ENCODE measurements at regions not wholly inside any gene's neighbourhood (a gene's known extent, or its start where the extent isn't known, plus 50 kb on each side); places are given as distances from the start of the nearest gene placed in this dataset.
A peak's percentile ranks its signal among the peaks of the same experiment; 100 is the strongest.
"Not testable (repeated sequence)": the region's sequence is repeated elsewhere in the genome, so short reads cannot be mapped to it uniquely, and the experiment has no call there.

DNA sequence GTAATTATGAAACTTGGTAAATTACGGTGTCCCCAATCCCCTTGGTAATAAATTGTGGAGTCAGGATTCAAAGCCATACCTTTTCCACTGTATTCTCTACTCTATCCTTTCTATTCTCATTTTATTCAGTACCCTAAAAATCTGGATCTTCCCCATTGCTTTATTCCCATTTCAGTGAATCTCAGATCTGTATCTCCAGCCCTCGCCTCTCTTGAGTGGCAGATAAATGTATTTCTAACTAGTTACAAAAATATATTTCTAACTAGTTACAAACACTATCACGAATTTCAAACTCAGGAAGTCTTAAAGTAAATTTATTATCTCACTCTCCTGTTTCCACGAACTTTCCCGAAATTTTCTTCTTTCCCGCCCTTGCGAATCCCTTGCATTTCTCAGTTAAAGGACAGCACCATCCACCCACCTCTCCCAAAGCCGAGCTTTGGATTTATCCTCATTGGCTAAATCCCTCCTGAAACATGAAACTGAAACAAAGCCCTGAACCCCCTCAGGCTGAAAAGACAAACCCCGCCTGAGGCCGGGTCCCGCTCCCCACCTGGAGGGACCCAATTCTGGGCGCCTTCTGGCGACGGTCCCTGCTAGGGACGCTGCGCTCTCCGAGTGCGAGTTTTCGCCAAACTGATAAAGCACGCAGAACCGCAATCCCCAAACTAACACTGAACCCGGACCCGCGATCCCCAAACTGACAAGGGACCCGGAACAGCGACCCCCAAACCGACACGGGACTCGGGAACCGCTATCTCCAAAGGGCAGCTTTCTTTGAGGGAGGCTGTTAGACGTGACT is 164.3 kb upstream of the PABPC3 start:
- DNase-seq (ENCODE audit: extremely low read depth, low read depth): no peak
- TF ChIP-seq, protein P1, sequence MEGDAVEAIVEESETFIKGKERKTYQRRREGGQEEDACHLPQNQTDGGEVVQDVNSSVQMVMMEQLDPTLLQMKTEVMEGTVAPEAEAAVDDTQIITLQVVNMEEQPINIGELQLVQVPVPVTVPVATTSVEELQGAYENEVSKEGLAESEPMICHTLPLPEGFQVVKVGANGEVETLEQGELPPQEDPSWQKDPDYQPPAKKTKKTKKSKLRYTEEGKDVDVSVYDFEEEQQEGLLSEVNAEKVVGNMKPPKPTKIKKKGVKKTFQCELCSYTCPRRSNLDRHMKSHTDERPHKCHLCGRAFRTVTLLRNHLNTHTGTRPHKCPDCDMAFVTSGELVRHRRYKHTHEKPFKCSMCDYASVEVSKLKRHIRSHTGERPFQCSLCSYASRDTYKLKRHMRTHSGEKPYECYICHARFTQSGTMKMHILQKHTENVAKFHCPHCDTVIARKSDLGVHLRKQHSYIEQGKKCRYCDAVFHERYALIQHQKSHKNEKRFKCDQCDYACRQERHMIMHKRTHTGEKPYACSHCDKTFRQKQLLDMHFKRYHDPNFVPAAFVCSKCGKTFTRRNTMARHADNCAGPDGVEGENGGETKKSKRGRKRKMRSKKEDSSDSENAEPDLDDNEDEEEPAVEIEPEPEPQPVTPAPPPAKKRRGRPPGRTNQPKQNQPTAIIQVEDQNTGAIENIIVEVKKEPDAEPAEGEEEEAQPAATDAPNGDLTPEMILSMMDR (IDR thresholded peaks at IDR 0.05; ENCODE audit: low read depth, low read length, missing control alignments): no peak
- no peak overlapping the region for H3K4me3 ChIP-seq (replicated peaks; ENCODE audit: low read depth, low read length)

DNA sequence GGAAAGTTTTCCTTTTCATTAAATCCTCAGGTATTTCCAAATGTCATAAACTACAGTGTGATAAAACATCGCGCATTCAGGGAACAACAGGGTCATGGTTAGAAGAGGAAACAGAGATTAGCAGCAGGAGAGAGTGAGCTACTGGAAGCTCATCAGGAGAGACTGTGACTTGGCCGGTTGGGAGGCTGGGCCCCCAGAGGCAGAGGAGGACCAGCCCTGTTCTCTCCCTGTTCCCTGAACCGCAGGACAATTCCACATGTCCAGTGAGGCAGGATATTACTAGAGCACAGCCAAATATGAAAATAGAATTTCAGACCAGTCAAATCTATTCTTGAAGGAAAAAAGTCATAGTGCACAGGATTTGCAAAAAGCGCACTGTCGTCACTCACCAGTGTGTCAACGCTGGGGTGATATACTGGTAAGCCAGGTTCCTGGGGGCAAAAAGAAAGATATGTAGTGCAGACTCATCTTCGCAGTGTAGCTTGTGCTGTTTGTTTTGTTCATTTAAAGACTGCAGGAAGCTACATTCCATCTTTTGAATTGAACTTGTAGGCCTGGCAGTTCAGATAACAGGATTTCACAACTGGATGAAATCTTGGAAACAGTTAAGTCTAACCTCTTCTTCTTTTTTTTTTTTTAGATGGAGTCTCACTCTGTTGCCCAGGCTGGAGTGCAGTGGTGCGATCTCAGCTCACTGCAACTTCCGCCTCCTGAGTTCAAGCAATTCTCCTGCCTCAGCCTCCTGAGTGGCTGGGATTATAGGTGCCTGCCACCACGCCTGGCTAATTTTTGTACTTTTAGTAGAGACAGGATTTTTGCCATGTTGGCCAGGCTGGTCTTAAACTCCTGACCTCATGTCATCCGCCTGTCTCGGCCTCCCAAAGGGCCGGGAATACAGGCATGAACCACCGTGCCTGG is 162.6 kb upstream of the PABPC3 start:
- not testable (repeated sequence) for DNase-seq (ENCODE audit: extremely low read depth, low read depth)

DNA sequence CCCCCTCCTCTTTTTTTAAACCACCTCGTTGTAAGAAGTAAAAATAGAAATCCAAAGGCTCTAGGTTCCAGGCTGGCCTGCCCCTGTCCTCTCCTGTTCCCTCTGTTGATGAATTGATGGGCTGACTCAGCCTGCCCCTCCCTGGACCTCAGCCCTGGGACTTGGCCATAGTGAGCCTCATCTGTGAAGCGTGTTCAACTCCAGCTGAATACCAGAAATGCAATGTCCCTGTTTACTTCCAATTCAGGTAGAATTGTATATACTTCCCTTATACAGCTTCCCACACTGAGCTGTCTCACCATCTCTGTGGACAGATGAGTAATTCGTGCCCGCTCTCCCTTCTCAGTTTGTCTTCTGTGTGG is 161.9 kb upstream of the PABPC3 start:
- H3K4me3 ChIP-seq (replicated peaks; ENCODE audit: low read depth, low read length); DNase-seq (ENCODE audit: extremely low read depth, low read depth): not testable (repeated sequence)

More for the DNA sequence above, 162.6 kb upstream of the PABPC3 start:
- not testable (repeated sequence) for H3K4me3 ChIP-seq (replicated peaks; ENCODE audit: low read depth, low read length)

DNA sequence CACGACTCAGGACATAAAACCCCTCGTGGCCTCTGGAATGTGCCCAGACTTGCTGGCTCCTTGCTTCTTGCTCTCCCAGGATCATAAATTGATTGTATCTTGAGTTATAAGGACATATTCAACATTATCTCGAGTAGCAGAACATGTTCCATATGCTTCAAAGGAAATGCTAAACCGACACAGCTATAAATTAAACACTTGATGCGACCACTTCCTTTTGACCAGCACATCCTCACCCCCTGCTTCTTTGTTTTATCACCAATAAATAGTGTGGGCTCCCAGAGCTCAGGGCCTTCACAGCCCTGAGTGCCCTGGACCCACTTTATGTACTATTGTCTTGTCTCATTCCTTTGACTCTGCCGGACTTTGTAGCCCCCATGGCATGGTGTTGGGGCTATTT is 157.0 kb upstream of the PABPC3 start:
- TF ChIP-seq, protein P1 (IDR thresholded peaks at IDR 0.05; ENCODE audit: low read depth, low read length, missing control alignments): no peak
- H3K4me3 ChIP-seq (replicated peaks; ENCODE audit: low read depth, low read length): no peak overlapping the region
- DNase-seq (ENCODE audit: extremely low read depth, low read depth): no peak

DNA sequence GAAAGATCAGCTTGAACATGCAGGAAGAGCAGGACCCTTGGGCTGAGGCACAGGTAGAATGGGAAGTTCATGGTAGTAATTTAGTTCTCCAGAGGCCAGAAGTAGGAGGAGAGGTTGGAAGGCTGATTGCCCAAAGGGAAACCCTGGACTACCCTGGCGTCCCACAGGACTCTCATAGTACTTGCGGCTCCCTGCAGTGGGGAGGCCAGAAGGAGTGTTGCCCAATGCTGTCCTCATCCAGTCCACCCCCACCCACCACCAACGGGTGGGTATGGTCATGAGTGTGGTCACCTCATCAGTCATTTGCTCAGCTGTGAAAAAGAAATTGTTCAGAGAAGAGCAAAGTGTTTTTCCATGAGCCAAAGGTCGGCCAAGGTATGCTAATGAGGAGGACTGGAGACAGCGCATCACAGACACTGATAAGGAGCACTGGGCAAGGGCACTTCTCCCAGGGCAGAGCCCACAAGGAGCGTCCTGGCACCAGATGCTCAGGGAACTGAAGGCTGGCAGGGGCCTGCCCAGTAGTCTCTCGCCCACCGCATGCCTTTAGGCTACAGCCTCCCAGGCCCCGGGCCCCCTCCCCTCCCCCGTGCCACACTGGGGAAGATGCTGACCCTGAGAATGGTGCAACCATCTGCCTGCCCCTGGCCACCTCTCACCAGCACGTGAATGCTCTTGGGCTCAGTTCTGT is 154.8 kb upstream of the PABPC3 start:
- DNase-seq (ENCODE audit: extremely low read depth, low read depth); H3K4me3 ChIP-seq (replicated peaks; ENCODE audit: low read depth, low read length): not testable (repeated sequence)

DNA sequence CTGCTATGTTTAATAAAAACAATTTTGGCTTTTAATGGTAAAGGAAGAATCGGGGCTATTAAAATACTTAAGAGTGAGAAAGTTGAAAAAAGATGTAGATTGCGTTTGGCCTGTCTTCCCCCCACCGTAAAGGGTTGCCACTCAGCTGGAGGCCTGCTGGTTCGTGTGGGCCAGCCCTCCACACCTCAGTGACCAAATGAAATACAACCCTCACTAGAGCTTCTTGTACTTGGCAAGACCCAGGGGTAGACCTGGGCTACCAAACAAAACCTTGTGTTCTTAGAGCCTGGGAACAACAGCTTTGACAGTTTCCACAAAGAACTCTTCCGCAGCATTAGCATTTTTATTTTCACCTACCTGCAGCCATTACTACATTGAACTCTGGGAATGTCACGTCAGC is 152.8 kb upstream of the PABPC3 start:
- DNase-seq (ENCODE audit: extremely low read depth, low read depth): no peak
- H3K4me3 ChIP-seq (replicated peaks; ENCODE audit: low read depth, low read length): no peak overlapping the region
- TF ChIP-seq, protein P1 (IDR thresholded peaks at IDR 0.05; ENCODE audit: low read depth, low read length, missing control alignments): no peak

DNA sequence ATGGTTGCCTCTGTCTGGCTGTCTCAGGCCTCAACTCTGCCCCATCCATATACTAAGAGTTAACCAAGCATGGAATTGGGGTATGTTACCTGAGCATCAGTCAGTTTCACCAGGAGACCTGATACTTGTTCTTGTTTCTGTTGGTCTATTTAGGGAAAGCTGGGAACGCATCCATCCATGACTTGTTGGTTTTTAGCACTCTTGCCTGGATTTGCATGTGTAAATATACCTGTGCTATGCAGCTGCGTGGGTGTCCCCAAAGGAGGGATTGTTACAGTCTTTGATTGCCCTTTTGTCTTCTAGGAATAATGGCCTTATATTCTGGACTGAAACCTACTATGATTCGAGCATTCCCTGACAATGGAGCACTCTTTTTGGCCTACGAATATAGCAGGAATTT is 151.9 kb upstream of the PABPC3 start:
- not testable (repeated sequence) for H3K4me3 ChIP-seq (replicated peaks; ENCODE audit: low read depth, low read length); DNase-seq (ENCODE audit: extremely low read depth, low read depth)

DNA sequence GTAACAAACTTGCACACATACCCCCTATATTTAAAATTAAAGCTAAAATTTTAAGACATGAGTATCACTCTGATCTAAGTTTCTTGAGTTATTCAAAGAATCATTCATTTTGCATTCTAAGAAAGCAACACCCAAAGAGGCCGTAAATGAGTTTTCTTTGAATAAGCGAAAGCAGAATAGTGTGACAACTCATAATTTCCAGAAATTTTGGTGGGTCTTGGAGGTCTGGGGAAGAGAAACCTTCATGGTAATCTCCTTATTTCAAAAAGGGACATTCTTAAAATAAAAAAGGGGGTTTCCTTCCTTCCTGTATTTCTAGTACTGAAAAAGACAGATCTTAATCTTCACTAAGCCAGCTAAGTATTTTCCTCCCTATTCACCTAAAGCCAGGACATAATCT is 147.0 kb upstream of the PABPC3 start:
- H3K4me3 ChIP-seq (replicated peaks; ENCODE audit: low read depth, low read length); DNase-seq (ENCODE audit: extremely low read depth, low read depth): not testable (repeated sequence)

DNA sequence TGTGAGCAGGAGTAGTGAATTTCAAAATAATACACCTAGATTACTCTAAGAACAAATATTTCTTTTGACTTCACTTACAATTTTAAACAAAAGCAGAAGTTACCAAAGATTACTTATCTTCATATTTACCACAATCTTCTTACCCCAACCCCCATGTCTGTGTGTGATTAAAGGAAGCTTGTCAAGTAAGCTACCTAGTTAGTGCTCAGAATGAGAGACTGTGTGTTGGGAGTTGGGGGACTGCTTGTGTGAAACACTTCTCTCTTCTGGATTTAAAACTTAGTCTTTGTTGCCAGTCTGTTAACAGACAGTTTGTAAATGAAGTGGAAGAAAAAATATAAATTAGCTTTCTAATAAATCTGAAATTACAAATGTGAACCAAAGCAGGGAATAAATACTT is 145.3 kb upstream of the PABPC3 start:
- H3K4me3 ChIP-seq (replicated peaks; ENCODE audit: low read depth, low read length); DNase-seq (ENCODE audit: extremely low read depth, low read depth): not testable (repeated sequence)

DNA sequence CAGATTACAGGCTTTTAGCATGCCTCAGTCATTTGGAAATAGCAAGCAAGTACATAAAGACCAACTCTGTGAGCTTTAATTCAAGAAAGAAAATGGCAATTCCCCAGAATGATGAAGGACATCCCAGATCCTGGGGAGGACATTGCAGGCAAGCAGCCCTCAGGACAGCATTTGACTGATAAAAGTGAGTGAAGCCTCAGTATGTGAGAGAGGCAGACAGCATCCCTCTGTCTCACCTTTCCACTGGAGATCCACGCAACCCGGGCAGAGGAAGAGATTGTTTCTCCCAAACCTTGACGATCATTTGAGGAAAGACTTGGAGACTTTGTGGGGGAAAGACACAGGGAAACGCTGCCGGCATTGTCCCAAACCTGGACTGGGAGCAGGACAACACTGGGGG is 128.0 kb upstream of the PABPC3 start:
- DNase-seq (ENCODE audit: extremely low read depth, low read depth): not testable (repeated sequence)
- peak overlapping the region; percentile 38 for H3K4me3 ChIP-seq (replicated peaks; ENCODE audit: low read depth, low read length)

Measured in HFF-Myc (cell line).